Hematopoietic multipotent progenitor cell treated with erythropoietin and hydrocortisone succinate and interleukin-3 and kit ligand, for 6 days (in vitro differentiated cells): ENCODE measurements at regions not wholly inside any gene's neighbourhood (a gene's known extent, or its start where the extent isn't known, plus 50 kb on each side); places are given as distances from the start of the nearest gene placed in this dataset.
A peak's percentile ranks its signal among the peaks of the same experiment; 100 is the strongest.

Source experiments
- DNase-seq: peaks from one replicate; pipeline ENCODE4 v3.0.0-alpha.2; 2015

DNA sequence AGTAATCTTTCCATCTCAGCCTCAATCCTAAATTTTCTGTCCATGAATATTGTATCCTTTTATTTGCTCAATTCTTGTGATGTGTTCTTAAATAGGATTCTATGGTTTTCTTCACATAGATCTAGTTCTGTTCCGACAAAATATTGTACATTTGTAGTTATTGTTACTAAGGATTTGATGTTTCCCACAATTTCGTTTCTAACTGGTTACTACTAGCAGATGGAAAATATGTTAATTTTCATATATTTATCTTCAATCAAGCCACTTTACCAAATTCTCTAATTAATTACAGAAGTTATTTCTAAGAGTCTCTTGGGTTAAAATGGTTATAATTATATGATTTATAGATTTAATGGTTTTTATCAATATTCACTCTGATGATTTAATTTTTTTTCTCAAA, 60.3 kb downstream of the SEC61B start:
- DNase-seq: no peak

DNA sequence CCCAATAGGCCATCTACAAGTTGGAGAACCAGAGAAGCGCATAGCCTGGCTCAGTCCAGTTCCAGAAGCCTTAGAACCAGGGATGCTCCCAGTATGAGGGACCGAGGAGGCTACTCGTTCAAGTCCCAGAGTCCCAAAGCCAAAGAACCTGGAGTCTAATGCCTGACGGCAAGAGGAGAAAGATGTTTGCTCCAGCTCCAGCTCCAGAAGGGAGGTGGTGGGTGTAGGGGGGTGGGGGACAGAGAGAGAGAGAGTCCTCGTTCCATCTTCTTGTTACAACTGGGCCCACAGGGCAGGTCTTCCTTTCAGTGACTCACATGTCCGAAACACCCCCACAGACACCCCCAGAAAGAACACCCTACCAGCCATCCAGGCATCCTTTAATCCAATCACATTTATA, 63.9 kb downstream of the SEC61B start:
- DNase-seq: no peak

DNA sequence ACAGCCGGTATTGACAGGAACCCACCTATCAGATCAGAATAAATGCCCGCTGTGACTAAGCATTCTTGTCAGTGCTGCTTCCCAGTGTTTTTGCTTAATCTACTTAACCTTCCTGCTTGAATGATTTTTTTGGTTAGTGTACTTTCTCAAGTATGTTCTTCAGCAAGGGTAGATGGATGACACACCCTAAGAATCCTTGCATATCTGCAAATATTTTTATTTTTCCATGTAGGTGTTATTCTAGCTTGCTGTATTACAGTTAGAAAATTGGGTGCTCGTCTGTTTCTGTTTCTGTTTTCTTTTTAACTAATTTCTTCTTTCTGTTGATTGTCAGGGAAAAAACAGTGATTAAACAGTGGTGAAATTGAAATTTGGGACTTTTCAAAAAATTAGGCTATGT, 64.5 kb downstream of the SEC61B start:
- DNase-seq: peak; percentile 19

DNA sequence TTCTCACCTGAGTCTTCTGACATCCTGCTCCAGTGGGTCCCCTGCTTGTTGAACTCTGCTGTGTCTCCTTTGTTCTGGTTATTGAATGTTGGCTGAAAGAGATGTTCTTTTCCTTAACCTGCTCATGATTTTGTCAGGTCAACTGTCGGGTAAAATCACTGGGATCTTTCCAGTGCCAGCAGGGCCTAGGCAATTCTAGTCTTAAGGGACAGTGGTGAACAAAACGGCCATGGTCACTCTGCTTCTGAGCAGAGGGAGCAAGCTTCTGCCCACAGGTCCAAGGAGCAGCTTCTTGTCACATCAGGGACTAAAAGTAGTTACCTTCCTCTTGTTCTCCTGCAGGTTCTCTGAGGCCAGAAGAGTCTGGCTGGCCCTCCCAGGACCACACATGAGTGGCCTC, 65.6 kb downstream of the SEC61B start:
- no peak for DNase-seq

DNA sequence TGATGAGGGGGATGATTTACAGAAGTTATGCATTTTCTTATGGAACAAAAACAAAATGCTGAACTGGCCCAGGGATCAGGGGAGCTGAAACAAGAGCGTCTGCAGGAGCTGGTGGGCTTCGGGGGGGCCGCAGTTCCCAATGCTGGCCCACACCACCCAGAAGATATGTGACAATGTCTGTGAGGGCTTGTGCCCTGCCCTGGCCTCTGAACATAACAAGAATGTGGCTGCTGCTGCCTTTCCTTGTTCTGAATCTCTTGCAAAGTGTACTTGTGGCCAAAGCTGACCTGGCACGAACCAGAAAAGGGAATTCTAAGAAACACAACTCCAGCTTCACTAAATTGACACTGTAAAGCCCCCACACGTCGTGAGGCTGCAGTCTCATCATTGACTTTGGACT, 66.7 kb downstream of the SEC61B start:
- no peak for DNase-seq

DNA sequence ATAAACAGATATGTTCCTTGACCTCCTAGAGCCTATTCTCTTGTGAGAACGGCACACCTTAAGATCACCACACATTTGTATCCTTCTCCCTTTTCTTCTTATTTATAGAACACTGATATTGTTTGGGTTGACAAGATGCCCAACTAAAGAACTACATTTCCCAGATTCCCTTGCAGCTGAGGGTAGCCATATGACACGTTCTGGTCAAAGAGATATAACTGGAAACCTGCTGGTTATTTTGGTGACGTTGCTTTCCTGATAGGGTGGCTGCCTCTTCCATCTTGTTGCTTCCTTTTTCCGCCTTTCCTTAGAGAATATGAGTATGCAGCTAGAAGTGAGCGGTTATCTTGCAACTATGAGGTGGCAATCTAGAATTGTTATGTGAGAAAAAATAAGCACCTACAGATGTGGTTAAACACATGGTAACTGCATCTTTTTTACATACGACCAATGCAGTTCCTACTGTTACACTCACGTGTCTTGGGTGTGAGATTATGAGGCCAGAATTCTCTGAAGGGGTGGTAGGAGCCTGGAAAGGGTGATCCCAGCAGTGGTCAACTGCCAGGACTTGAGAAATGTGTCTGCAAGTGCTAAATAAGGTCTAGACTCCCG, 72.9 kb downstream of the SEC61B start:
- DNase-seq: peak; percentile 44

DNA sequence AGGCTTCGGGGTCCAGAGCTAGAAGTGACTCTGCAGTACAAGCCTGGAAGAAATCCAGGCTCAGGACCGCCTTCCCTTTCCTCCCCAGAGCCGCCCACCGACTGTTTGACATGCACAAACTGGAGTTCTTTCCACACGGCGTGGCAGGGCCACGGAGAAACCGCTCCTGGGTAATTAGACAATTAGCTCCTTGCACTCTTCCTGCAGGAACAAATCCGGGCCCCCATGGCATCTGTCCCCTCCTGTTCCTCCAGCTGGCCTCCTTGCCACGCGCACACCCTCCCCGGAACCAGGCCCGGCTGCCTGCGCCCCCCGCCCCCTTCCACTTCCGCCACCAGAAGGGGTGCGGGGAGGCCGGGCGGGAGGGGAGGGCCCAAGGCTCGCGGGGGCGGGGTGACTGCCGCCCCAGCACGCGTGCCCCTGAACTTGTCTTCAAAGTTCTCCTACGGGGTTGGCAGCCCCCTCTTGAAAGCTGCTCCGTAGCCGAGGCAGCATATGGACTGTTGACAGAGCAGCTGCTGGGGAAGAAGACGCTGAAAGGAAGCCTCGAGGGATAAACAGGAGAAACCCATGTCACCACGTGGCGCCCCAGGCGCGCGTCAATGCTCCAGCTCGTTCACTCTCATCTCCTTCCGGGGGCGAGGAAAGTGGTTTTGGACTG, 74.3 kb downstream of the SEC61B start:
- peak; percentile 8 for DNase-seq

DNA sequence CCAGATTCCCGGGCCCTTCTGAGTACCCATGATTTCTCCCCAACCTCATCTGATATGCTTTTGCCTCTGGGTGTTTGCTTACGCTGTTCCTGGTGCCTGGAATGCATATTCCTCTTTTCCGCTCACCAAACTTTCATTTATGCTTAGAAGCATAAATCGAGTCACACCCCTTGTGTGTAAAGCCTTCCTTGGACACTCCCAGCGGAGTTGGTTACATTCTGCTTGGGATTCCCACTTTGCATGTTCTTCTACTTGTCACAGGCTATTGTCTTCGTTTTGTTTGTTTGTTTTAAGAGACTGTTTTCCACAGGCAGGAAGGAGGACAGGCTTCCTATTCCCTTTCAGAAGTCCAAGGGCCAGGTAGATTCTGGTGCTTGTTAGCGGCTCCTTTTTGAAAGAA, 76.5 kb downstream of the SEC61B start:
- DNase-seq: no peak

DNA sequence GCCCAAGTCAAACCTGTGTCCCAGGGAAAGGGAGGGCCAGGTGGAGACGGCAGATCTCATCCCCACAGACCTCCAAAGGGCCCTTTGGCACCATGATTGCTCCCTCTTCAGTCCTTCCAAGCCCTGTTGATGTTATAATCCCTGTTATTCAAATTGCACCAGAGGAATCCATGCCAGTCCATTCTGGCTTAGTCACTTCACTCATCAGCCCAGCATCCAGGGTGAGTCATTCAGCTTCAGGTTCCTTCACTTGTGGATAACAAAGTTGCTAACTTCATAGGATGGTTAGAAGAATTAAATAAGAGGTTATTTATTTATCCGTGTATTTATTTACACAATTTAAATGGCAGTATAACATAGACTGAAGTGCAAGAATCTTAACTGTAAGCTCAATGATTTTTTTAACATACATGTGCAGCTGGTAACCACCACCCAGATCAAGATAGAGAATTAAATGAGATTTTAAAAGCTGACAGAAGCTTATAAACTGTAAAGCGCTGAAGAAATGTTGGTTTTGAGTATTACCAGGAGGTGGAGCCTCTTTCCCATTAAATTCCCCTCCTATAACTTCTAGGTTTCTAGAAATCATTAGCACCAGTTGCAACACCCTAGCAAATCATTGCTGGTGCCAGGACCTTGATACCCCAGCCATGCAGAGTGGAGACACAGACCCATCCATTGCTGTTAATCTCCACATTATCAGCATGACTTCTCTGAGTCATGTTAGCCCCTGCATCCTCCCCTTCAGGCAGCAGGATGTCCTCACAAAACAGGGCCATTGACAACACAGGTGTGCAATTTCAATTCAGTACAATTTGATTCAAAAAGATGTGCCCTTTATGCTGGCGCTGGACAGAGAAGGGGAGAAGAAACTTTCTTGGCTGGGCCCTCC, 77.4 kb downstream of the SEC61B start:
- peak; percentile 20 for DNase-seq

DNA sequence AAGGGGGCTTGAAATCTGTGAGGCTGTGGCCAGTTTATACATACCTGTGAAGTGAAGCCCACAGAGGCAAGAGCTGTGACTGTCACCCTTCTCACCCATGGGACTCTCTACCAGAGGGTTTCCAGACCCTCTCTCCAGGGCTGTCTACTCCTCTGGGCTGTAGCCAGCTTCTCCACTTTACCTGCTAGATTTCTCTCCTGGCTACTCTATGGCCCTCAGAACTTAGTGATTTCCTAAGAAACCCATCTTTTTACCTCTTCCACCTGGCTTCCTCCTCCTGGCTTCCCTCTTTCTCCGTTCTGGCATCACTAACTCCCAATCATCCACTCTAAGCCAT, 78.0 kb downstream of the SEC61B start:
- no peak for DNase-seq

DNA sequence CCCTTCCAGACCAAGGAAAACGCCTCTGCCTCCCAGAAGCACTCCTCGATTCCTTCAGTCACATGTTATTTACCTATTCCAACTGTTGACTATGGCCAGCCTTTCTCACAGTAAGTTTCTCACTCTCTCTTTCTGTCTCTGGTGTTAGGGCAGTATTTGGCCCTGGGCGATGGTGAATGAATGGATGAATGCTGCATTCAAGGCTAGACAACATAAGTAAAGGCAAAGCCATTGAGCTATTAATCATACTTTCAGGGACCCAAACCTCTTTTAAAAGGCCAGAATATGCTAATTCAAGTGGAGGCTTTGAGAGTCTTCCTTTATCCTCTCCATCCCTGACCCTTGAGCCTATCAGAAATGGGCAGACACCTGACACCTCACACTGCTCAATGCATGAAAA, 78.5 kb downstream of the SEC61B start:
- DNase-seq: no peak

DNA sequence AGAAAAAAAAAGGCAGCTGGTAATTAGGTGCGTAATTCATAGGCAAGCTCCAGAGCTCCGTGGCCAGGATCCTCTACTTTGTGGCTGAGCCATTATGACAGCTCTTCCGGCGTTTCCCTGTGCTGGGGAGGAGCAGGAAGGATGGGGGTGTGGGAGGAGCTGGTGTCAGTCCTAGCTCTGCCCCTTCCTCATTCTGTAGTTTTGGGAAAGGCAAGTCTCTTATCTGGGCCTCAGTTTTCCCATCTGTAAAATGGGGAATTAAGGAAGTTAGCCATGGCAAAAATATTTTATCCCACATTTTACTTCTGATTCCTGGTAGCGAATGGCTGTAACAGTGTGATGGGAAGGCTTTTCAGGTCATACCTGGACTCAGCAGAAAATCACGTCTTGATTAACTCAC, 81.1 kb downstream of the SEC61B start:
- no peak for DNase-seq

DNA sequence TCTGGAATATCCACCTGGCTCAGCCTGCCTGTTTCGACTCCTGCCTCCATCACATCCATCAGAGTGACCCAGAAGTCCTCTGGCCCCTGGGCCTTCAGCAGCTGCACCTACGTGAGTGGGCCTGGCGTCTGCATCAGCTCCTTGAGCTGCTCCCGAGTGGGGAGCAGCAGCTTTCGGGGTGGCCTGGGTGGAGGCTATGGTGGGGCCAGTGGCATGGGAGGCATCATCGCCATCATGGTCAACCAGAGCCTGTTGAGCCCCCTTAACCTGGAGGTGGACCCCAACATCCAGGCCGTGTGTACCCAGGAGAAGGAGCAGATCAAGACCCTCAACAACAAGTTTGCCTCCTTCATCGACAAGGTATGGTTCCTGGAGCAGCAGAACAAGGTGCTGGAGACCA, 83.0 kb downstream of the SEC61B start:
- no peak for DNase-seq

DNA sequence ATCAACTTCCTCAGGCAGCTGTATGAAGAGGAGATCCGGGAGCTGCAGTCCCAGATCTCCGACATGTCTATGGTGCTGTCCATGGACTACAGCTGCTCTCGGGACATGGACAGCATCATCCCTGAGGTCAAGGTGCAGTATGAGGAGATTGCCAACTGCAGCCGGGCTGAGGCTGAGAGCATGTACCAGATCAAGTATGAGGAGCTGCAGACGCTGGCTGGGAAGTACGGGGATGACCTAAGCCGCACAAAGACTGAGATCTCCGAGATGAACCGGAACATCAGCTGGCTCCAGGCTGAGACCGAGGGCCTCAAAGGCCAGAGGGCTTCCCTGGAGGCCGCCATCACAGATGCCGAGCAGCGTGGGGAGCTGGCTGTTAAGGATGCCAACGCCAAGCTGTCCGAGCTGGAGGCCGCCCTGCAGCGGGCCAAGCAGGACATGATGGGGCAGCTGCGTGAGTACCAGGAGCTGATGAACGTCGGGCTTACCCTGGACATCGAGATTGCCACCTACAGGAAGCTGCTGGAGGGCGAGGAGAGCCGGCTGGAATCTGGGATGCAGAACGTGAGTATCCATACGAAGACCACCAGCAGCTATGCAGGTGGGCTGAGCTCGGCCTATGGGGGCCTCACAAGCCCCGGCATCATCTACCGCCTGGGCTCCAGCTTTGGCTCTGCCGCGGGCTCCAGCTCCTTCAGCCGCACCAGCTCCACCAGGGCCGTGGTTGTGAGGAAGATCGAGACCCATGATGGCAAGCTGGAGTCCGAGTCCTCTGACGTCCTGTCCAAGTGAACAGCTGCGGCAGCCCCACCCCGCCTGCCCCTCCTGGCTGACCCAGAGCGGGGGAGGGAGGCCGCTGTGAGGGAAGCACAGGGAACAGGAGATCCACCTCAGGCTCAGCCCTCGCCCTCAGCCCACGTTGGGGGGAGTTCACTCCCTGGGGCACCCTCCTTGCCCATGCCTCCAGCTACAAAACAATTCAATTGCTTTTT, 84.0 kb downstream of the SEC61B start:
- no peak for DNase-seq

DNA sequence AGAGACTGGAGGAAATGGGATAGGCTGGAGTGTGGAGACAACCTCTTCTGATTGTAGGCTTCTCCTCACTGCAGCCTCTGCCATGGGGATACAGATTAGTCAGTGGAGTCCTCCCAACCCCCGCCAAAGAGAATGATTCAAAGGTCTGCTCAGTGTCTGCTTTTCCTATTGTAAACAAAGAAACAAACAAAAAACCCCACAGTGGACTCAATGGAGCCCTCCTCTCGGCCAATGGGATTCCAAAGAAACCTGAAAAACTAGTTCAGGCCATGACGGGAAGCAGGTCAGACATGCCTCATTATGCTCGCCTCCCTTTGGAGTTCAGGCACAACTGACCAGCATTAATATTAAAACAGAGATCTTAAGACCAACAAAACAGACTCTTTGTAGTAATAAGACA, 85.8 kb downstream of the SEC61B start:
- no peak for DNase-seq

DNA sequence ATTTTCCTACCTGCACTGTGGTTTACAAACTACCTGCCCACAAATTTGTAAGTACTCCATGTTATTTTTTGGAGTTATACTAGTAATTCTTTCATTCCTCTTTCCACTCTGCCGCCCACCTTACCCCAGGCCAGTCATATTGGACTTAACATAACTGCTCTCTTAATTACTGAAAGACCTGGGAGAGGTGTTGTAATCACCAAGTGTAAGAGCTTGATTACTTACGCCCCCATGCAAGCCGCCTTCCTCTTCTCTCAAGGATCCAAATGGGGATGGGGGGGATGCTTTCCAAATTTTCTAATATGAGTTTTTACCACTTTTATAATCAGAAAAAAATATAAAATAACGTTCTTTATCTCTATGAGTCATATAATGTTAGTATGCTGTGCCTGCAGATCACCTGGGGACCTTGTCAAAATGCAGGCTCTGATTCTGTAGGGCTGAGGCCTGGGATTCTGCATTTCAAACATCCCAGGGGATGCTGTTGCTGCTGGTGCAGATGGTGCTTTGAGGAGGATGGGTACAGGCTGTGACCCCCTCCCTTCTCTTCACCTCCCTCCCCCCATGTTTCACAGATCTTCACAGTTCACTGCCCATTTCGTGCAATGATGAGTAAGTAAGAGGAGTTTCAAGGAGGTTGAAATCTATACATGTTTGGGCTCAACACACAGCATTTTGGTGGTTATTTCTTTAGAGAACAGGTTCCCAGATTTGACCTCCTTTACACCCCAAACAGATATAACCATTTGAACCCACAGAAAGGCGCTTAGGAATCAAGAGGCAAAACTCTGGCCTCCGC, 87.3 kb downstream of the SEC61B start:
- DNase-seq: no peak

DNA sequence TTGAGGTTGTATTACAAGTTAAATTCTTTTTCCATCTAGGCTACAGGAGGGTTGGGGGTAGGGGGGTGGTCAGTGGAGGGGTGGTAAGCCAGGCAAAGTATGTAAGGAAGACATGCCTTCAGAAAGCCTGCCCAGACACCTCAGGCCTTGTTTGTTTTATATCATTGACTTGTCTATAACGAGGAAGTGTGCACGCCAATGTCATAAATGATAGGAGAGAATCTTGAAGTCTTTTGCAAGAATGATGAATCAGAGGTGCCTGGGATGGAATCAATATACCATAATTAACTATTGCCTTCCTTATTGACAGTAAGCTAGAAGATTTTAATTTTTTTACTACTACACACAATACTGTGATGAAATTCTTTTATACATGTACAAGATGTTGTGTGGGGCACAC, 90.7 kb downstream of the SEC61B start:
- no peak for DNase-seq

DNA sequence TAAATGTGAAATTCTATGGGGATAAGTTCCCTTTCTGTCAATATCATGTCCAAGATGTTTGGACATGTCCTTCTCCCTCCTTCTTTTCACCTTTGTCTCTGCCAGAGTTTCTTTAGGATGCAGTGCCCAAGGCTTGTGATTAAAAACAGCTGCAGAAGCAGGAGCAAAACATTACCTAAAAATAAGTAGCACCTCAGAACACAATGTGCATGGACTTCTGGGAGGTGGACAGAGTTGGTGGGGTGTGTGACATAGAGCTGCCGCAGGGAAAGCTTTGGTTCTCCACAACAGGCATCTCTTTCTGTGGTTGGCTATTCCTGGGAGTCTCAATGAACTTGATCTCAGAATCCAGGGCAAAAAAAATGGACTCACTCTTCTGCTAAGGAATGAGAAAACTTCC, 97.0 kb downstream of the SEC61B start:
- no peak for DNase-seq

DNA sequence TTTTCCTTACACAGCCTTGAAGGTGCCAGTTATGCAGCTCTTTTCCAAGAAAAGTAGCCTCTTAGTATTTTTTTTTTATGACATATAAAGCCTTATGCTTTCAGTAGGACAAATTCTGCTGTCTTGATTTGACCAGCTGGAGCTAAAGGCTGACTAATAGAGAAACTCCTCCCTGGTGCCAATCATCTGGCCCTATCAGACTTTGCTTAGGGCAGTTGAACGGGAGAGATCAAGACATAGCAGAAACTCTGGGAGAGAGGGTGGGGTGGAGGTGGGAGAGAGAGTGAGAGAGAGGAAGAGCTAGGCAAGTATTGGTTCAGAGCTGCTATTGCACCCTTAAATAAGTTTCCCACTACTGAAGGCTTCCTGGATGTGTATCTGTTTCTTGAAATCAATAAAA, 100.2 kb downstream of the SEC61B start:
- no peak for DNase-seq

DNA sequence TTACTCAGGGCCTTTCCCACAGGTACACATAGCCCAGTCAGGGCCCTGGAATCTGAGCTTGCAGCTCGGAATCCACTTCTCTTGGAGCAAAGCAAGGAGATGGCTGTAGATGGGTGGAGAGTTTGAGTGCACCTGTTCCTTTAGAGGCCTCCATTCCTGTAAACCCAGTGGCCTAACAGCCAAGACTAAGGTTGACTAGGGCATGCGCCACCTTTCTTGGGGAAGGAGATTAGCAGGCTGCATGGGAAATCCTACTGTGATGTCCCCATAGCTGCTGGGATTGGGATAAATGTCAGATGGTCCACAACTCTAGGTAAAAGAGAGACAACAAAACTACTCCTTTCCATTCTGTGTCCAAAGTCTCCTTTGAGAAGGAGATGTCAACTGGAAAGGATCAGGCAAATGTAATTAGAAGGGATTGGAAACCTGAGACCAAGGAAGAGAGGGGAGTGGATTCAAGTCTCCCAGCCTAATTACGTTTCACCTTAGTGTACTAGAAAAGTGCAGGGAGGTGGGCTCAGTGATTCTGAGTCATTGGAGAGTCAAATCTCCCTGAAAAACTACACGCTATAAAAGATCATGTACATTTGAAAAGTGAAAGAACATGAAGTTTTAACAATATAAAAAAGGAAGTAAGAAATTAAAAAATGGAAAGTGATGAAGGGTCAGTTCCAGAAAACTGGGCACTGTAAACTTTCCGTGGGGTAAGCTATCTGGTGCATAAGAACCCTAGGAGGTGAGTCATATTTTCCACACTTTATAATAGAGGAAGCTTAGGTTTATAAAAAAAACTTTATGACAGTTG, 104.2 kb downstream of the SEC61B start:
- DNase-seq: peak; percentile 8

DNA sequence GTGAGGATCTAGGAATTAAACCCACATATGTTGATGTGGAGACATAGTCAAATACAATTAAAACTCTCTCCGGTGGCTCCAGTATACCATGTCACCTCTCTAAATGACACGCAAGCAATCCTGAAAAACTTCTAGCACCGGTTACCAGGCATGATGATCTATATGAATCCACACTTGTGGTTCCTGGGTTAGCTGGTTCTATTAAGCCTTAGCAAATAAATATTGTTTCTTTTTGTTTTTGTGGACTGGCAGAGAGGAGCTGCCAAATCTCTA, 104.8 kb downstream of the SEC61B start:
- no peak for DNase-seq

DNA sequence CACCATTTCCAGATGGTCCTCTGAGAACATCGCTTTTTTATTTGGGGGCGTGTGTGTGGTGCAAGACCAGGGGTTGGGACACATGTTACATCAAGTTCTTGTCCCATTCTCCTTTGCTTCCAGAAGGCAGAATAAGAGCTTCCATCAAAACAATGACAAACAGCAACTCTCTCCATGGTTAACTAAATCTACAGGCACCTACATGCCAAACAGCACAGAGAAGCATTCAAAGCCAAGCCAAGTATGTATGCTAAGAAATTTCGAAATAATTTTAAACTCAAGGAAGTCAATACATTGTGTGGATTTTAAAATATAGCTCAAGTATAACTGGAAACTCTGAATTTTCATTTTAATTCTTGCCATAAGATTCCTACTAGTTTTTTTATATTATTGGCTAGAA, 105.6 kb downstream of the SEC61B start:
- DNase-seq: no peak
